ENCODE measurements at regions not wholly inside any gene's neighbourhood (a gene's known extent, or its start where the extent isn't known, plus 50 kb on each side); places are given as distances from the start of the nearest gene placed in this dataset.

DNA sequence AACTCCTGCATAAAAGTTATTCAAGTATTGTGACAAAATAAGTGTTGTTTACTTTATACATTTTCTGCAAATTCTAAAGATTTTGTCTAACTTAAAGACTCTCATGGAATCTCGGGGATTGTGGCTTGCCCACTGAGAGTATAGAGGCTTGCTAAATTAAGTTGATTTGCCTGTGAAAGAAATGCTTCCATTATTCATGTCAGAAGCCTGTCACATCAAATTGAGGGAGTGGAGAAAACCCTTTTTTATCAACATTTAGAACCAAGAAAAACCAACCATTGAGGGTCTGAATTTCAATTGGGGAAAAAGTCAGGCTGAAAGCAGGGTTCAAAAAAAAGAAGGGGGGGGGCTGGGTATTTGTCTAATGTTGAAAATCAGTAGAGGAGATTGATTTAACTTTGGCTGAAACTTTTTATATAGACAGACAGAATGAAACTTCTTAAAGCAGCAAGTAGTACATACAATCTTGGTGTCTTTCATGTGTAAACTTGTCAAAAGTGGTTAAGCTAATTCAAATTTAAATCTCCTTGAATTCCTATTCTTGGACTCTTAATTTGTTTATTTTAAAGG lies 144.8 kb upstream of the CXorf66 start:
- ChIA-PET POLR2A (no interaction called here), CTCF (no interaction called here), RAD21 (ENCODE audit: low non-redundant PET in 1 of 2, low total read pairs in 2 of 2, uncharacterized antibody in 2 of 2, unreplicated experiment in 2 of 2) (no interaction called here)
- ATAC-seq = no peak
- H2AFZ ChIP-seq (ENCODE audit: low read depth, low read length, poor library complexity, severe bottlenecking) = no peak overlapping the region
- H4K20me1 ChIP-seq (ENCODE audit: insufficient read depth) = no peaks in the 10 kb centered on the region
- H3K9me3 ChIP-seq (ENCODE audit: control insufficient read depth in 1 of 2, insufficient read depth in 1 of 2, low read depth in 1 of 2, low read length in 2 of 2) = no peaks in the 10 kb centered on the region
- no peaks in the 10 kb centered on the region for H3K9me2 ChIP-seq (ENCODE audit: insufficient read depth)
- no peak overlapping the region for H3K9ac ChIP-seq (ENCODE audit: low read length)
- H3K79me2 ChIP-seq (ENCODE audit: insufficient read depth, low read length) = no peaks in the 10 kb centered on the region
- BruUV-seq (replicated peaks) = no TSS peak
- H3K36me3 ChIP-seq (ENCODE audit: control insufficient read depth in 1 of 2, insufficient read depth in 2 of 2, low read length in 2 of 2) = no peaks in the 10 kb centered on the region
- intact Hi-C loops (cut with micrococcal nuclease) = no loop called here
- no peak overlapping the region for H3K27ac ChIP-seq (ENCODE audit: low read depth, low read length)
- H3K27me3 ChIP-seq (ENCODE audit: insufficient read depth, low read length) = no peaks in the 10 kb centered on the region
- no peak for DNase-seq (ENCODE audit: low read depth, low spot score)
- no peaks in the 10 kb centered on the region for H3K4me1 ChIP-seq (ENCODE audit: control insufficient read depth in 1 of 2, insufficient read depth in 2 of 2, low read length in 2 of 2)
- H3K4me2 ChIP-seq (ENCODE audit: low read length) = no peak overlapping the region
- TF ChIP-seq ZFX (IDR thresholded peaks at IDR 0.05) (no peak), ZNF274 (IDR thresholded peaks at IDR 0.05; ENCODE audit: low read depth, low read length) (no peak), RAD21 (IDR thresholded peaks at IDR 0.05; ENCODE audit: low read depth) (no peak), CEBPB (IDR thresholded peaks at IDR 0.05; ENCODE audit: low read depth) (no peak), EGR1 (IDR thresholded peaks at IDR 0.05; ENCODE audit: low read depth) (no peak), POLR2A (IDR thresholded peaks at IDR 0.05; ENCODE audit: borderline replicate concordance, extremely low read depth, insufficient read depth, insufficient read length) (no peak), SP1 (IDR thresholded peaks at IDR 0.05; ENCODE audit: low read depth) (no peak), FOSL1 (IDR thresholded peaks at IDR 0.05; ENCODE audit: low read depth) (no peak), EZH2 (IDR thresholded peaks at IDR 0.05) (no peak), EZH2phosphoT487 (IDR thresholded peaks at IDR 0.05; ENCODE audit: borderline replicate concordance) (no peak)
- TF ChIP-seq, protein P1, sequence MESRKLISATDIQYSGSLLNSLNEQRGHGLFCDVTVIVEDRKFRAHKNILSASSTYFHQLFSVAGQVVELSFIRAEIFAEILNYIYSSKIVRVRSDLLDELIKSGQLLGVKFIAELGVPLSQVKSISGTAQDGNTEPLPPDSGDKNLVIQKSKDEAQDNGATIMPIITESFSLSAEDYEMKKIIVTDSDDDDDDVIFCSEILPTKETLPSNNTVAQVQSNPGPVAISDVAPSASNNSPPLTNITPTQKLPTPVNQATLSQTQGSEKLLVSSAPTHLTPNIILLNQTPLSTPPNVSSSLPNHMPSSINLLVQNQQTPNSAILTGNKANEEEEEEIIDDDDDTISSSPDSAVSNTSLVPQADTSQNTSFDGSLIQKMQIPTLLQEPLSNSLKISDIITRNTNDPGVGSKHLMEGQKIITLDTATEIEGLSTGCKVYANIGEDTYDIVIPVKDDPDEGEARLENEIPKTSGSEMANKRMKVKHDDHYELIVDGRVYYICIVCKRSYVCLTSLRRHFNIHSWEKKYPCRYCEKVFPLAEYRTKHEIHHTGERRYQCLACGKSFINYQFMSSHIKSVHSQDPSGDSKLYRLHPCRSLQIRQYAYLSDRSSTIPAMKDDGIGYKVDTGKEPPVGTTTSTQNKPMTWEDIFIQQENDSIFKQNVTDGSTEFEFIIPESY (IDR thresholded peaks at IDR 0.05; ENCODE audit: extremely low read depth, insufficient replicate concordance, low read length) = no peak
- TF ChIP-seq, protein P2, sequence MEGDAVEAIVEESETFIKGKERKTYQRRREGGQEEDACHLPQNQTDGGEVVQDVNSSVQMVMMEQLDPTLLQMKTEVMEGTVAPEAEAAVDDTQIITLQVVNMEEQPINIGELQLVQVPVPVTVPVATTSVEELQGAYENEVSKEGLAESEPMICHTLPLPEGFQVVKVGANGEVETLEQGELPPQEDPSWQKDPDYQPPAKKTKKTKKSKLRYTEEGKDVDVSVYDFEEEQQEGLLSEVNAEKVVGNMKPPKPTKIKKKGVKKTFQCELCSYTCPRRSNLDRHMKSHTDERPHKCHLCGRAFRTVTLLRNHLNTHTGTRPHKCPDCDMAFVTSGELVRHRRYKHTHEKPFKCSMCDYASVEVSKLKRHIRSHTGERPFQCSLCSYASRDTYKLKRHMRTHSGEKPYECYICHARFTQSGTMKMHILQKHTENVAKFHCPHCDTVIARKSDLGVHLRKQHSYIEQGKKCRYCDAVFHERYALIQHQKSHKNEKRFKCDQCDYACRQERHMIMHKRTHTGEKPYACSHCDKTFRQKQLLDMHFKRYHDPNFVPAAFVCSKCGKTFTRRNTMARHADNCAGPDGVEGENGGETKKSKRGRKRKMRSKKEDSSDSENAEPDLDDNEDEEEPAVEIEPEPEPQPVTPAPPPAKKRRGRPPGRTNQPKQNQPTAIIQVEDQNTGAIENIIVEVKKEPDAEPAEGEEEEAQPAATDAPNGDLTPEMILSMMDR (IDR thresholded peaks at IDR 0.05 in 2 of 3, conservative IDR thresholded peaks at IDR 0.05 in 1 of 3; ENCODE audit: borderline replicate concordance in 1 of 3, insufficient read depth in 1 of 3, low read depth in 2 of 3, low read length in 2 of 3) = no peak
- TF ChIP-seq, protein P3, sequence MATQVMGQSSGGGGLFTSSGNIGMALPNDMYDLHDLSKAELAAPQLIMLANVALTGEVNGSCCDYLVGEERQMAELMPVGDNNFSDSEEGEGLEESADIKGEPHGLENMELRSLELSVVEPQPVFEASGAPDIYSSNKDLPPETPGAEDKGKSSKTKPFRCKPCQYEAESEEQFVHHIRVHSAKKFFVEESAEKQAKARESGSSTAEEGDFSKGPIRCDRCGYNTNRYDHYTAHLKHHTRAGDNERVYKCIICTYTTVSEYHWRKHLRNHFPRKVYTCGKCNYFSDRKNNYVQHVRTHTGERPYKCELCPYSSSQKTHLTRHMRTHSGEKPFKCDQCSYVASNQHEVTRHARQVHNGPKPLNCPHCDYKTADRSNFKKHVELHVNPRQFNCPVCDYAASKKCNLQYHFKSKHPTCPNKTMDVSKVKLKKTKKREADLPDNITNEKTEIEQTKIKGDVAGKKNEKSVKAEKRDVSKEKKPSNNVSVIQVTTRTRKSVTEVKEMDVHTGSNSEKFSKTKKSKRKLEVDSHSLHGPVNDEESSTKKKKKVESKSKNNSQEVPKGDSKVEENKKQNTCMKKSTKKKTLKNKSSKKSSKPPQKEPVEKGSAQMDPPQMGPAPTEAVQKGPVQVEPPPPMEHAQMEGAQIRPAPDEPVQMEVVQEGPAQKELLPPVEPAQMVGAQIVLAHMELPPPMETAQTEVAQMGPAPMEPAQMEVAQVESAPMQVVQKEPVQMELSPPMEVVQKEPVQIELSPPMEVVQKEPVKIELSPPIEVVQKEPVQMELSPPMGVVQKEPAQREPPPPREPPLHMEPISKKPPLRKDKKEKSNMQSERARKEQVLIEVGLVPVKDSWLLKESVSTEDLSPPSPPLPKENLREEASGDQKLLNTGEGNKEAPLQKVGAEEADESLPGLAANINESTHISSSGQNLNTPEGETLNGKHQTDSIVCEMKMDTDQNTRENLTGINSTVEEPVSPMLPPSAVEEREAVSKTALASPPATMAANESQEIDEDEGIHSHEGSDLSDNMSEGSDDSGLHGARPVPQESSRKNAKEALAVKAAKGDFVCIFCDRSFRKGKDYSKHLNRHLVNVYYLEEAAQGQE (IDR thresholded peaks at IDR 0.05; ENCODE audit: low read depth) = no peak
- TF ChIP-seq, protein P4, sequence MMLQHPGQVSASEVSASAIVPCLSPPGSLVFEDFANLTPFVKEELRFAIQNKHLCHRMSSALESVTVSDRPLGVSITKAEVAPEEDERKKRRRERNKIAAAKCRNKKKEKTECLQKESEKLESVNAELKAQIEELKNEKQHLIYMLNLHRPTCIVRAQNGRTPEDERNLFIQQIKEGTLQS (IDR thresholded peaks at IDR 0.05) = no peak
- TF ChIP-seq, protein P5, sequence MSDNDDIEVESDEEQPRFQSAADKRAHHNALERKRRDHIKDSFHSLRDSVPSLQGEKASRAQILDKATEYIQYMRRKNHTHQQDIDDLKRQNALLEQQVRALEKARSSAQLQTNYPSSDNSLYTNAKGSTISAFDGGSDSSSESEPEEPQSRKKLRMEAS (IDR thresholded peaks at IDR 0.05) = no peak
- H3K4me3 ChIP-seq (replicated peaks in 1 of 2; ENCODE audit: low read depth in 1 of 2, low read length in 2 of 2) = no peak overlapping the region

Measured in HCT116 (cell line).